GM13976 (cell line): ENCODE measurements at regions not wholly inside any gene's neighbourhood (a gene's known extent, or its start where the extent isn't known, plus 50 kb on each side); places are given as distances from the start of the nearest gene placed in this dataset.

Source experiments
- DNase-seq: peaks from one replicate; pipeline ENCODE4 v3.0.0; 2012; ENCODE audit warnings: low spot score
- in situ Hi-C: fragments of 300-500 bp; cut with MboI; formaldehyde crosslinking; loops from one replicate; pipeline ENCODE4 v1.12.0; 2022; ENCODE audit warnings: low sequenced_read_pairs, mixed read lengths, inconsistent platforms; ENCODE audit not compliant: unreplicated experiment
- TF ChIP-seq, protein P1 (sequence below): IDR thresholded peaks from 2 replicates; pipeline ENCODE4 v1.5.1; 2012; ENCODE audit warnings: borderline replicate concordance, mild to moderate bottlenecking; ENCODE audit not compliant: insufficient read depth; ENCODE audit errors: extremely low read depth, missing control alignments, control extremely low read depth

- no peak for DNase-seq
- TF ChIP-seq, protein P1, sequence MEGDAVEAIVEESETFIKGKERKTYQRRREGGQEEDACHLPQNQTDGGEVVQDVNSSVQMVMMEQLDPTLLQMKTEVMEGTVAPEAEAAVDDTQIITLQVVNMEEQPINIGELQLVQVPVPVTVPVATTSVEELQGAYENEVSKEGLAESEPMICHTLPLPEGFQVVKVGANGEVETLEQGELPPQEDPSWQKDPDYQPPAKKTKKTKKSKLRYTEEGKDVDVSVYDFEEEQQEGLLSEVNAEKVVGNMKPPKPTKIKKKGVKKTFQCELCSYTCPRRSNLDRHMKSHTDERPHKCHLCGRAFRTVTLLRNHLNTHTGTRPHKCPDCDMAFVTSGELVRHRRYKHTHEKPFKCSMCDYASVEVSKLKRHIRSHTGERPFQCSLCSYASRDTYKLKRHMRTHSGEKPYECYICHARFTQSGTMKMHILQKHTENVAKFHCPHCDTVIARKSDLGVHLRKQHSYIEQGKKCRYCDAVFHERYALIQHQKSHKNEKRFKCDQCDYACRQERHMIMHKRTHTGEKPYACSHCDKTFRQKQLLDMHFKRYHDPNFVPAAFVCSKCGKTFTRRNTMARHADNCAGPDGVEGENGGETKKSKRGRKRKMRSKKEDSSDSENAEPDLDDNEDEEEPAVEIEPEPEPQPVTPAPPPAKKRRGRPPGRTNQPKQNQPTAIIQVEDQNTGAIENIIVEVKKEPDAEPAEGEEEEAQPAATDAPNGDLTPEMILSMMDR: no peak
- in situ Hi-C loops: no loop called here
Measured at GRCh38 chr19:5397804-5398692, 57.2 kb upstream of the ZNRF4 start.

GRCh38 chr19:5398693-5399057, 56.5 kb upstream of the ZNRF4 start:
- no peak for DNase-seq
- TF ChIP-seq, protein P1: no peak
- in situ Hi-C loops: no loop called here

GRCh38 chr19:5403968-5404640, 51.1 kb upstream of the ZNRF4 start:
- peak; percentile 81 for DNase-seq
- in situ Hi-C loops: no loop called here
- TF ChIP-seq, protein P1: no peak
